GM23338 (cell line): ENCODE measurements at regions not wholly inside any gene's neighbourhood (a gene's known extent, or its start where the extent isn't known, plus 50 kb on each side); places are given as distances from the start of the nearest gene placed in this dataset.

ENCODE experiments used
- CREB1 ChIP-seq: fragments of 250-450 bp; sonication (Bioruptor Pico); IDR thresholded peaks from 2 replicates; pipeline ENCODE4 v1.5.0; 2020; ENCODE audit warnings: low read depth, mild to moderate bottlenecking, moderate library complexity
- EZH2 ChIP-seq: fragments of 200-600 bp; sonication (generic); IDR thresholded peaks from one replicate; pipeline ENCODE4 v1.8.0; 2017; ENCODE audit warnings: antibody characterized with exemption, mild to moderate bottlenecking, low read depth; ENCODE audit not compliant: unreplicated experiment
- EZH2phosphoT487 ChIP-seq: fragments of 200-600 bp; sonication (generic); IDR thresholded peaks from one replicate; pipeline ENCODE4 v1.8.1; 2018; ENCODE audit warnings: antibody characterized with exemption; ENCODE audit not compliant: unreplicated experiment
- JUNB ChIP-seq: IDR thresholded peaks from one replicate; pipeline ENCODE4 v1.6.1; 2016; ENCODE audit warnings: antibody characterized with exemption; ENCODE audit not compliant: unreplicated experiment
- NANOG ChIP-seq: IDR thresholded peaks from 2 replicates; pipeline ENCODE4 v1.6.1; 2016; ENCODE audit warnings: antibody characterized with exemption, borderline replicate concordance
- POLR2AphosphoS5 ChIP-seq: IDR thresholded peaks from 2 replicates; pipeline ENCODE4 v1.6.1; 2016; ENCODE audit warnings: antibody characterized with exemption, low read depth
- STAT1 ChIP-seq: IDR thresholded peaks from one replicate; pipeline ENCODE4 v1.6.1; 2016; ENCODE audit warnings: antibody characterized with exemption; ENCODE audit not compliant: unreplicated experiment
- ZNF114 ChIP-seq: fragments of 250-450 bp; sonication (Bioruptor Pico); IDR thresholded peaks from 2 replicates; pipeline ENCODE4 v1.5.0; 2020; ENCODE audit warnings: mild to moderate bottlenecking, moderate library complexity
- TF ChIP-seq, protein P1 (sequence below), 2 experiments: fragments of 200-600 bp in 1 of 2; sonication (generic) in 1 of 2; conservative IDR thresholded peaks; 2 replicates each; pipeline versions ENCODE4 v1.5.1 to v1.6.1; 2016 to 2017; ENCODE audit warnings: antibody characterized with exemption in 2 of 2, low read depth in 2 of 2, mild to moderate bottlenecking in 2 of 2, moderate library complexity in 1 of 2
- TF ChIP-seq, protein P2 (sequence below): IDR thresholded peaks from one replicate; pipeline ENCODE4 v1.6.1; 2018; ENCODE audit warnings: antibody characterized with exemption; ENCODE audit not compliant: unreplicated experiment
- TF ChIP-seq, protein P3 (sequence below): fragments of 250-450 bp; sonication (Bioruptor Pico); IDR thresholded peaks from 2 replicates; pipeline ENCODE4 v1.5.0; 2020; ENCODE audit warnings: mild to moderate bottlenecking, moderate library complexity

DNA sequence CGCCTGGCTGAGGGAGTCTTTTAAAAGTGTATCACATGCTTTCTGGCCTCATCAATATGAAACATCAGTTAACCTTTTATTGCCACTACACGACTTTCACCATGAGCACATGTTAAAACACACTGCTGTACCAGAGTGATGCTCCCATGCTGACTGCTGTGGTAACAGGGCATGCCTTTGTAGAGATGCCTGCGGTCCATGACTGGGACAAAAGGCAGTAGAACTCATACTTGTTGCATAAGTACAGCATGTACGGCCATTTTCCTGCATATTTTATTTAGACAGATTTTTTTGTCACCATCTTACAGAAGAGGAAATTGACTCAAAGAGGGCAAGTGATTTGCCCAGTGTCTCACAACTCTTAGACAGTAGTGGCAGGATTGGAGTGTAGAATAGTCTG, 105.7 kb upstream of the ADAMTSL1 start:
- TF ChIP-seq, protein P1, sequence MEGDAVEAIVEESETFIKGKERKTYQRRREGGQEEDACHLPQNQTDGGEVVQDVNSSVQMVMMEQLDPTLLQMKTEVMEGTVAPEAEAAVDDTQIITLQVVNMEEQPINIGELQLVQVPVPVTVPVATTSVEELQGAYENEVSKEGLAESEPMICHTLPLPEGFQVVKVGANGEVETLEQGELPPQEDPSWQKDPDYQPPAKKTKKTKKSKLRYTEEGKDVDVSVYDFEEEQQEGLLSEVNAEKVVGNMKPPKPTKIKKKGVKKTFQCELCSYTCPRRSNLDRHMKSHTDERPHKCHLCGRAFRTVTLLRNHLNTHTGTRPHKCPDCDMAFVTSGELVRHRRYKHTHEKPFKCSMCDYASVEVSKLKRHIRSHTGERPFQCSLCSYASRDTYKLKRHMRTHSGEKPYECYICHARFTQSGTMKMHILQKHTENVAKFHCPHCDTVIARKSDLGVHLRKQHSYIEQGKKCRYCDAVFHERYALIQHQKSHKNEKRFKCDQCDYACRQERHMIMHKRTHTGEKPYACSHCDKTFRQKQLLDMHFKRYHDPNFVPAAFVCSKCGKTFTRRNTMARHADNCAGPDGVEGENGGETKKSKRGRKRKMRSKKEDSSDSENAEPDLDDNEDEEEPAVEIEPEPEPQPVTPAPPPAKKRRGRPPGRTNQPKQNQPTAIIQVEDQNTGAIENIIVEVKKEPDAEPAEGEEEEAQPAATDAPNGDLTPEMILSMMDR (conservative IDR thresholded peaks at IDR 0.05; ENCODE audit: low read depth in 2 of 2), result no peak
- no peak for TF ChIP-seq EZH2
- no peak for TF ChIP-seq POLR2AphosphoS5
- TF ChIP-seq CREB1 (CRISPR knock-in tag), result no peak
- no peak for TF ChIP-seq EZH2phosphoT487
- TF ChIP-seq, protein P2, sequence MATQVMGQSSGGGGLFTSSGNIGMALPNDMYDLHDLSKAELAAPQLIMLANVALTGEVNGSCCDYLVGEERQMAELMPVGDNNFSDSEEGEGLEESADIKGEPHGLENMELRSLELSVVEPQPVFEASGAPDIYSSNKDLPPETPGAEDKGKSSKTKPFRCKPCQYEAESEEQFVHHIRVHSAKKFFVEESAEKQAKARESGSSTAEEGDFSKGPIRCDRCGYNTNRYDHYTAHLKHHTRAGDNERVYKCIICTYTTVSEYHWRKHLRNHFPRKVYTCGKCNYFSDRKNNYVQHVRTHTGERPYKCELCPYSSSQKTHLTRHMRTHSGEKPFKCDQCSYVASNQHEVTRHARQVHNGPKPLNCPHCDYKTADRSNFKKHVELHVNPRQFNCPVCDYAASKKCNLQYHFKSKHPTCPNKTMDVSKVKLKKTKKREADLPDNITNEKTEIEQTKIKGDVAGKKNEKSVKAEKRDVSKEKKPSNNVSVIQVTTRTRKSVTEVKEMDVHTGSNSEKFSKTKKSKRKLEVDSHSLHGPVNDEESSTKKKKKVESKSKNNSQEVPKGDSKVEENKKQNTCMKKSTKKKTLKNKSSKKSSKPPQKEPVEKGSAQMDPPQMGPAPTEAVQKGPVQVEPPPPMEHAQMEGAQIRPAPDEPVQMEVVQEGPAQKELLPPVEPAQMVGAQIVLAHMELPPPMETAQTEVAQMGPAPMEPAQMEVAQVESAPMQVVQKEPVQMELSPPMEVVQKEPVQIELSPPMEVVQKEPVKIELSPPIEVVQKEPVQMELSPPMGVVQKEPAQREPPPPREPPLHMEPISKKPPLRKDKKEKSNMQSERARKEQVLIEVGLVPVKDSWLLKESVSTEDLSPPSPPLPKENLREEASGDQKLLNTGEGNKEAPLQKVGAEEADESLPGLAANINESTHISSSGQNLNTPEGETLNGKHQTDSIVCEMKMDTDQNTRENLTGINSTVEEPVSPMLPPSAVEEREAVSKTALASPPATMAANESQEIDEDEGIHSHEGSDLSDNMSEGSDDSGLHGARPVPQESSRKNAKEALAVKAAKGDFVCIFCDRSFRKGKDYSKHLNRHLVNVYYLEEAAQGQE, result no peak
- TF ChIP-seq STAT1, result no peak
- TF ChIP-seq NANOG, result no peak
- TF ChIP-seq, protein P3, sequence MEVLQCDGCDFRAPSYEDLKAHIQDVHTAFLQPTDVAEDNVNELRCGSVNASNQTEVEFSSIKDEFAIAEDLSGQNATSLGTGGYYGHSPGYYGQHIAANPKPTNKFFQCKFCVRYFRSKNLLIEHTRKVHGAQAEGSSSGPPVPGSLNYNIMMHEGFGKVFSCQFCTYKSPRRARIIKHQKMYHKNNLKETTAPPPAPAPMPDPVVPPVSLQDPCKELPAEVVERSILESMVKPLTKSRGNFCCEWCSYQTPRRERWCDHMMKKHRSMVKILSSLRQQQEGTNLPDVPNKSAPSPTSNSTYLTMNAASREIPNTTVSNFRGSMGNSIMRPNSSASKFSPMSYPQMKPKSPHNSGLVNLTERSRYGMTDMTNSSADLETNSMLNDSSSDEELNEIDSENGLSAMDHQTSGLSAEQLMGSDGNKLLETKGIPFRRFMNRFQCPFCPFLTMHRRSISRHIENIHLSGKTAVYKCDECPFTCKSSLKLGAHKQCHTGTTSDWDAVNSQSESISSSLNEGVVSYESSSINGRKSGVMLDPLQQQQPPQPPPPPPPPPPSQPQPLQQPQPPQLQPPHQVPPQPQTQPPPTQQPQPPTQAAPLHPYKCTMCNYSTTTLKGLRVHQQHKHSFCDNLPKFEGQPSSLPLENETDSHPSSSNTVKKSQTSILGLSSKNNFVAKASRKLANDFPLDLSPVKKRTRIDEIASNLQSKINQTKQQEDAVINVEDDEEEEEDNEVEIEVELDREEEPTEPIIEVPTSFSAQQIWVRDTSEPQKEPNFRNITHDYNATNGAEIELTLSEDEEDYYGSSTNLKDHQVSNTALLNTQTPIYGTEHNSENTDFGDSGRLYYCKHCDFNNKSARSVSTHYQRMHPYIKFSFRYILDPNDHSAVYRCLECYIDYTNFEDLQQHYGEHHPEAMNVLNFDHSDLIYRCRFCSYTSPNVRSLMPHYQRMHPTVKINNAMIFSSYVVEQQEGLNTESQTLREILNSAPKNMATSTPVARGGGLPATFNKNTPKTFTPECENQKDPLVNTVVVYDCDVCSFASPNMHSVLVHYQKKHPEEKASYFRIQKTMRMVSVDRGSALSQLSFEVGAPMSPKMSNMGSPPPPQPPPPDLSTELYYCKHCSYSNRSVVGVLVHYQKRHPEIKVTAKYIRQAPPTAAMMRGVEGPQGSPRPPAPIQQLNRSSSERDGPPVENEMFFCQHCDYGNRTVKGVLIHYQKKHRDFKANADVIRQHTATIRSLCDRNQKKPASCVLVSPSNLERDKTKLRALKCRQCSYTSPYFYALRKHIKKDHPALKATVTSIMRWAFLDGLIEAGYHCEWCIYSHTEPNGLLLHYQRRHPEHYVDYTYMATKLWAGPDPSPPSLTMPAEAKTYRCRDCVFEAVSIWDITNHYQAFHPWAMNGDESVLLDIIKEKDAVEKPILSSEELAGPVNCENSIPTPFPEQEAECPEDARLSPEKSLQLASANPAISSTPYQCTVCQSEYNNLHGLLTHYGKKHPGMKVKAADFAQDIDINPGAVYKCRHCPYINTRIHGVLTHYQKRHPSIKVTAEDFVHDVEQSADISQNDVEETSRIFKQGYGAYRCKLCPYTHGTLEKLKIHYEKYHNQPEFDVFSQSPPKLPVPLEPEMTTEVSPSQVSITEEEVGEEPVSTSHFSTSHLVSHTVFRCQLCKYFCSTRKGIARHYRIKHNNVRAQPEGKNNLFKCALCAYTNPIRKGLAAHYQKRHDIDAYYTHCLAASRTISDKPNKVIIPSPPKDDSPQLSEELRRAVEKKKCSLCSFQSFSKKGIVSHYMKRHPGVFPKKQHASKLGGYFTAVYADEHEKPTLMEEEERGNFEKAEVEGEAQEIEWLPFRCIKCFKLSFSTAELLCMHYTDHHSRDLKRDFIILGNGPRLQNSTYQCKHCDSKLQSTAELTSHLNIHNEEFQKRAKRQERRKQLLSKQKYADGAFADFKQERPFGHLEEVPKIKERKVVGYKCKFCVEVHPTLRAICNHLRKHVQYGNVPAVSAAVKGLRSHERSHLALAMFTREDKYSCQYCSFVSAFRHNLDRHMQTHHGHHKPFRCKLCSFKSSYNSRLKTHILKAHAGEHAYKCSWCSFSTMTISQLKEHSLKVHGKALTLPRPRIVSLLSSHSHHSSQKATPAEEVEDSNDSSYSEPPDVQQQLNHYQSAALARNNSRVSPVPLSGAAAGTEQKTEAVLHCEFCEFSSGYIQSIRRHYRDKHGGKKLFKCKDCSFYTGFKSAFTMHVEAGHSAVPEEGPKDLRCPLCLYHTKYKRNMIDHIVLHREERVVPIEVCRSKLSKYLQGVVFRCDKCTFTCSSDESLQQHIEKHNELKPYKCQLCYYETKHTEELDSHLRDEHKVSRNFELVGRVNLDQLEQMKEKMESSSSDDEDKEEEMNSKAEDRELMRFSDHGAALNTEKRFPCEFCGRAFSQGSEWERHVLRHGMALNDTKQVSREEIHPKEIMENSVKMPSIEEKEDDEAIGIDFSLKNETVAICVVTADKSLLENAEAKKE (CRISPR knock-in tag), result no peak
- no peak for TF ChIP-seq ZNF114 (CRISPR knock-in tag)
- no peak for TF ChIP-seq JUNB
